CD14-positive monocyte (primary cell): ENCODE measurements at regions not wholly inside any gene's neighbourhood (a gene's known extent, or its start where the extent isn't known, plus 50 kb on each side); places are given as distances from the start of the nearest gene placed in this dataset.

Source experiments
- DNase-seq, 3 donors: peaks; one replicate each; pipeline ENCODE4 v3.0.0-alpha.2; 2011 to 2022
- H2AFZ ChIP-seq: 2 replicates; pipeline ENCODE4 v1.6.0; 2012; ENCODE audit warnings: mild to moderate bottlenecking, low read depth, low read length, inconsistent platforms; ENCODE audit not compliant: insufficient read depth, poor library complexity, severe bottlenecking
- H3K27ac ChIP-seq, 2 donors: 1 replicate in 1 of 2; 2 replicates in 1 of 2; pipeline ENCODE4 v1.5.1; 2012 to 2013; ENCODE audit warnings: low read length in 2 of 2, control low read depth in 1 of 2, inconsistent platforms in 1 of 2, low read depth in 1 of 2, mild to moderate bottlenecking in 1 of 2
- H3K27me3 ChIP-seq, 2 donors: one replicate each; pipeline versions ENCODE4 v1.6.0 to v1.6.1; 2011 to 2013; ENCODE audit warnings: low read length in 2 of 2; ENCODE audit not compliant: control insufficient read depth in 2 of 2, insufficient read depth in 2 of 2
- H3K36me3 ChIP-seq, 2 donors: replicated peaks in 1 of 2; 1 replicate in 1 of 2; 2 replicates in 1 of 2; pipeline versions ENCODE4 v1.5.1 to v1.6.1; 2012 to 2013; ENCODE audit warnings: low read length in 2 of 2, control low read depth in 1 of 2, inconsistent platforms in 1 of 2, mild to moderate bottlenecking in 1 of 2; ENCODE audit not compliant: insufficient read depth in 2 of 2, control insufficient read depth in 1 of 2
- H3K4me1 ChIP-seq, 2 donors: 1 replicate in 1 of 2; 2 replicates in 1 of 2; pipeline versions ENCODE4 v1.5.1 to v1.6.1; 2012 to 2013; ENCODE audit warnings: low read length in 2 of 2, control low read depth in 1 of 2, inconsistent platforms in 1 of 2, mild to moderate bottlenecking in 1 of 2, moderate library complexity in 1 of 2; ENCODE audit not compliant: insufficient read depth in 2 of 2, control insufficient read depth in 1 of 2
- H3K4me2 ChIP-seq: replicated peaks from 2 replicates; pipeline ENCODE3; 2012; ENCODE audit warnings: low read length, moderate library complexity, mild to moderate bottlenecking; ENCODE audit not compliant: poor library complexity, severe bottlenecking; ENCODE audit errors: extremely low read depth
- H3K4me3 ChIP-seq, 3 experiments: fragments of 200-600 bp in 1 of 3; sonication (generic) in 1 of 3; replicated peaks in 1 of 3; 1 replicate in 2 of 3; 2 replicates in 1 of 3; pipeline ENCODE4 v1.5.1; 2011 to 2013; ENCODE audit warnings: low read length in 3 of 3, mild to moderate bottlenecking in 3 of 3, control low read depth in 2 of 3, low read depth in 2 of 3, inconsistent platforms in 1 of 3, moderate library complexity in 1 of 3
- H3K79me2 ChIP-seq: 2 replicates; pipeline ENCODE4 v1.6.0; 2012; ENCODE audit warnings: mild to moderate bottlenecking, control low read depth, inconsistent platforms, low read length, moderate library complexity; ENCODE audit not compliant: insufficient read depth
- H3K9ac ChIP-seq: 2 replicates; pipeline ENCODE4 v1.6.0; 2017; ENCODE audit warnings: low read length, mild to moderate bottlenecking; ENCODE audit not compliant: insufficient read depth, poor library complexity, severe bottlenecking
- H3K9me3 ChIP-seq, 2 donors: replicated peaks in 1 of 2; 1 replicate in 1 of 2; 2 replicates in 1 of 2; pipeline versions ENCODE4 v1.5.1 to v1.6.1; 2012 to 2013; ENCODE audit warnings: low read length in 2 of 2, control low read depth in 1 of 2; ENCODE audit not compliant: control insufficient read depth in 1 of 2, insufficient read depth in 1 of 2
- H4K20me1 ChIP-seq: 2 replicates; pipeline ENCODE4 v1.6.0; 2012; ENCODE audit warnings: mild to moderate bottlenecking, low read length, control low read depth, moderate library complexity; ENCODE audit not compliant: insufficient read depth
- H3K27ac Mint-ChIP-seq, 7 donors: one replicate each; pipeline ENCODE4 v1.8.0; 2020; ENCODE audit warnings: mild to moderate bottlenecking in 7 of 7, mixed read lengths in 7 of 7, moderate library complexity in 6 of 7, inconsistent platforms in 2 of 7
- H3K27me3 Mint-ChIP-seq, 3 donors: one replicate each; pipeline ENCODE4 v1.8.0; 2021 to 2022; ENCODE audit warnings: low read depth in 3 of 3, mild to moderate bottlenecking in 3 of 3, mixed read lengths in 3 of 3, moderate library complexity in 3 of 3, inconsistent platforms in 1 of 3
- H3K36me3 Mint-ChIP-seq, 2 donors: one replicate each; pipeline ENCODE4 v1.8.0; 2020; ENCODE audit warnings: mixed read lengths in 2 of 2, inconsistent platforms in 1 of 2, mild to moderate bottlenecking in 1 of 2
- H3K4me1 Mint-ChIP-seq: one replicate; pipeline ENCODE4 v1.8.0; 2020; ENCODE audit warnings: mild to moderate bottlenecking, mixed read lengths
- H3K4me3 Mint-ChIP-seq, 2 donors: one replicate each; pipeline ENCODE4 v1.8.0; 2020; ENCODE audit warnings: mild to moderate bottlenecking in 2 of 2, mixed read lengths in 2 of 2, moderate library complexity in 1 of 2
- H3K9me3 Mint-ChIP-seq, 7 donors: one replicate each; pipeline ENCODE4 v1.8.0; 2020 to 2022; ENCODE audit warnings: mixed read lengths in 7 of 7, mild to moderate bottlenecking in 6 of 7, moderate library complexity in 6 of 7, inconsistent platforms in 2 of 7
- CTCF ChIP-seq: fragments of 200-600 bp; IDR thresholded peaks from one replicate; pipeline ENCODE4 v1.8.0; 2022; ENCODE audit warnings: antibody characterized with exemption, mild to moderate bottlenecking
- WGBS: methylation state at CpG from one replicate; pipeline ENCODE4 v1.1.5; 2013; ENCODE audit warnings: missing lambda C conversion rate; ENCODE audit not compliant: insufficient coverage; 5-methylcytosine and 5-hydroxymethylcytosine counted together
- intact Hi-C, 2 donors: fragments of 100-400 bp; cut with micrococcal nuclease; formaldehyde crosslinking; loops; one replicate each; pipeline versions ENCODE4 v1.15.0 to v1.15.1; 2023

- Histone ChIP-seq H3K27me3 (peaks cover 0 to 2% of the 10 kb centered on the region in 2 donors), H3K9me3 (no peaks in the 10 kb centered on the region), H4K20me1 (no peaks in the 10 kb centered on the region), H3K79me2 (no peaks in the 10 kb centered on the region), H3K36me3 (no peaks in the 10 kb centered on the region), H3K4me3 (no peak overlapping the region), H3K4me2 (no peak overlapping the region), H3K9ac (no peak overlapping the region), H3K4me1 (no peaks in the 10 kb centered on the region), H2AFZ (no peak overlapping the region), H3K27ac (no peak overlapping the region)
- no peak for DNase-seq
- WGBS = 100% methylated on average over 1 of the region's 2 CpGs
- TF ChIP-seq CTCF = no peak
- H3K4me1 Mint-ChIP-seq = no peaks in the 10 kb centered on the region
- H3K4me3 Mint-ChIP-seq = no peak overlapping the region
- intact Hi-C loops = no loop called here
- no peaks in the 10 kb centered on the region for H3K36me3 Mint-ChIP-seq
- H3K27me3 Mint-ChIP-seq = peaks cover 4 to 10% (median 9%) of the 10 kb centered on the region in 3 donors
- peaks cover 0 to 2% (median 0%) of the 10 kb centered on the region in 7 donors for H3K9me3 Mint-ChIP-seq
- no peak overlapping the region for H3K27ac Mint-ChIP-seq
Measured at GRCh38 chr15:68494573-68495110, 62.7 kb upstream of the ITGA11 start.

DNA sequence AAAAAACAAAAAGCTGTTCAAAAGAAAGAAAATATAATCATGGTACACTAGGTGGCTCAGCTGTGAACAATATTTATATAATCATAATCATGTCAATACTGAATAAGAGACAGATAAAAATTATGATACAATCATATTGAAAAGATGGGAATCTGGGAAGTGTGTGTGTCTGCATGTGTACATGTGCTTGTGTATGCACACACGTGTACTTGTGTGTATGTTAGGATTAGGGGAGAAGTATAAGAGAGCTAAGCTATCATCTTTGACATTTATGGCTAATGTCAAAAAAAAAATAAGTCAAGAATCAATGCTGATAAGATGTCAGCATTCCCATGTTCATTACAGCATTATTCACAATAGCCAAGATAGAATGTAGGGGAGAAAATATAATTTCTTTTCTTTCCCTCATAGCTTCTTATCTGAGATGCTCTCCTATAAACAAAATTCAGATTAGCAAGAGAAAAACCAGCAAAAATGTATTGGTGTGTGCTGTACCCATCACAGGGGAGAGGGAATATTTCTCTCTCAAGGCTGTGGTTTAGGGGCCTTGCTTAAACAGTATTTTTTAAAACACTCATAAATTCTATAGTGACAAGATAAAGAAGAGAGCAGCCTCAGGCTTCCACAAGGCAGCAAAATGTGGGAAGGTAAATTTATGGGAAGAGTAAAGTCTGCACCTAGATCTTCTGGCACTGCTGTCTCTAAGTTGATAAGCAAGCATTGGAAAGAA, 63.4 kb upstream of the ITGA11 start:
- Histone ChIP-seq H3K4me2 (no peak overlapping the region), H3K27me3 (peaks cover 0 to 2% of the 10 kb centered on the region in 2 donors), H4K20me1 (no peaks in the 10 kb centered on the region), H3K27ac (no peak overlapping the region), H3K79me2 (no peaks in the 10 kb centered on the region), H3K9ac (no peak overlapping the region), H2AFZ (no peak overlapping the region), H3K4me1 (no peaks in the 10 kb centered on the region), H3K36me3 (no peaks in the 10 kb centered on the region), H3K9me3 (no peaks in the 10 kb centered on the region), H3K4me3 (no peak overlapping the region)
- H3K4me1 Mint-ChIP-seq = no peaks in the 10 kb centered on the region
- H3K36me3 Mint-ChIP-seq = no peaks in the 10 kb centered on the region
- WGBS = no CpG with 5 or more reads among the region's 1 CpG
- peaks cover 4 to 10% (median 6%) of the 10 kb centered on the region in 3 donors for H3K27me3 Mint-ChIP-seq
- intact Hi-C loops = no loop called here
- H3K4me3 Mint-ChIP-seq = no peak overlapping the region
- no peak overlapping the region for H3K27ac Mint-ChIP-seq
- H3K9me3 Mint-ChIP-seq = peaks cover 0 to 2% (median 0%) of the 10 kb centered on the region in 7 donors
- no peak for DNase-seq
- TF ChIP-seq CTCF = no peak
